H9 (cell line): ENCODE measurements at regions not wholly inside any gene's neighbourhood (a gene's known extent, or its start where the extent isn't known, plus 50 kb on each side); places are given as distances from the start of the nearest gene placed in this dataset.

Source experiments
- DNase-seq: peaks from one replicate; pipeline ENCODE4 v3.0.0-alpha.2; 2017
- H2AFZ ChIP-seq: one replicate; pipeline ENCODE4 v1.6.1; 2013; ENCODE audit warnings: mild to moderate bottlenecking, low read length, control low read depth, moderate library complexity
- H2AK5ac ChIP-seq: 2 replicates; pipeline ENCODE4 v1.6.1; 2013; ENCODE audit warnings: low read length, control low read depth, mixed read lengths; ENCODE audit not compliant: insufficient read length
- H2BK120ac ChIP-seq: one replicate; pipeline ENCODE4 v1.6.1; 2013; ENCODE audit warnings: low read depth, mild to moderate bottlenecking, low read length, control low read depth, inconsistent platforms; ENCODE audit not compliant: poor library complexity, severe bottlenecking
- H2BK12ac ChIP-seq: 2 replicates; pipeline ENCODE4 v1.6.1; 2013; ENCODE audit warnings: low read length, control low read depth, mixed read lengths, low read depth; ENCODE audit not compliant: insufficient read length
- H2BK15ac ChIP-seq: 2 replicates; pipeline ENCODE4 v1.6.1; 2013; ENCODE audit warnings: low read depth, low read length, control low read depth
- H2BK20ac ChIP-seq: one replicate; pipeline ENCODE4 v1.6.1; 2013; ENCODE audit warnings: low read depth, mild to moderate bottlenecking, low read length, control low read depth, inconsistent platforms; ENCODE audit not compliant: poor library complexity, severe bottlenecking
- H2BK5ac ChIP-seq: 2 replicates; pipeline ENCODE4 v1.6.1; 2013; ENCODE audit warnings: low read length, control low read depth, mixed read lengths; ENCODE audit not compliant: insufficient read length
- H3K14ac ChIP-seq: 2 replicates; pipeline ENCODE4 v1.6.1; 2013; ENCODE audit warnings: low read length, control low read depth; ENCODE audit not compliant: insufficient read depth
- H3K18ac ChIP-seq: 2 replicates; pipeline ENCODE4 v1.6.1; 2013; ENCODE audit warnings: low read depth, mild to moderate bottlenecking, mixed read lengths, low read length, control low read depth; ENCODE audit not compliant: insufficient read length
- H3K23ac ChIP-seq: 2 replicates; pipeline ENCODE4 v1.6.1; 2013; ENCODE audit warnings: low read length, control low read depth, mixed read lengths, low read depth; ENCODE audit not compliant: insufficient read length
- H3K23me2 ChIP-seq: 2 replicates; pipeline ENCODE4 v1.6.1; 2013; ENCODE audit warnings: low read depth, mild to moderate bottlenecking, mixed read lengths, low read length, control low read depth; ENCODE audit not compliant: insufficient read length, poor library complexity, severe bottlenecking
- H3K27ac ChIP-seq: 2 replicates; pipeline ENCODE4 v1.5.1; 2013; ENCODE audit warnings: low read length, control low read depth, mixed read lengths, low read depth; ENCODE audit not compliant: insufficient read length
- H3K27me3 ChIP-seq: 2 replicates; pipeline ENCODE4 v1.6.1; 2013; ENCODE audit warnings: low read length, control low read depth, inconsistent platforms; ENCODE audit not compliant: insufficient read depth
- H3K4ac ChIP-seq: 2 replicates; pipeline ENCODE4 v1.6.1; 2013; ENCODE audit warnings: low read depth, mild to moderate bottlenecking, control low read depth, inconsistent platforms, low read length, moderate library complexity
- H3K4me1 ChIP-seq: 2 replicates; pipeline ENCODE4 v1.6.1; 2013; ENCODE audit warnings: low read length, control low read depth, inconsistent platforms; ENCODE audit not compliant: insufficient read depth
- H3K4me2 ChIP-seq: 2 replicates; pipeline ENCODE4 v1.6.1; 2013; ENCODE audit warnings: low read length, control low read depth, mixed read lengths; ENCODE audit not compliant: insufficient read length, insufficient read depth
- H3K56ac ChIP-seq: 2 replicates; pipeline ENCODE4 v1.6.1; 2013; ENCODE audit warnings: low read depth, mild to moderate bottlenecking, mixed read lengths, low read length, control low read depth; ENCODE audit not compliant: insufficient read length
- H3K79me1 ChIP-seq: 2 replicates; pipeline ENCODE4 v1.6.1; 2013; ENCODE audit warnings: low read depth, mild to moderate bottlenecking, moderate library complexity, low read length, control low read depth, inconsistent platforms; ENCODE audit not compliant: insufficient read depth, poor library complexity, severe bottlenecking
- H3K79me2 ChIP-seq: 2 replicates; pipeline ENCODE4 v1.6.1; 2013; ENCODE audit warnings: low read length, control low read depth, inconsistent platforms; ENCODE audit not compliant: insufficient read depth
- H3K9ac ChIP-seq: 2 replicates; pipeline ENCODE4 v1.6.1; 2013; ENCODE audit warnings: low read length, control low read depth, mixed read lengths; ENCODE audit not compliant: insufficient read length; ENCODE audit errors: extremely low read depth
- H3K9me3 ChIP-seq: one replicate; pipeline ENCODE4 v1.6.1; 2013; ENCODE audit warnings: low read depth, low read length, inconsistent platforms; ENCODE audit not compliant: control insufficient read depth
- H3T11ph ChIP-seq: one replicate; pipeline ENCODE4 v1.6.1; 2013; ENCODE audit warnings: mild to moderate bottlenecking, low read length, control low read depth, inconsistent platforms
- H4K20me1 ChIP-seq: one replicate; pipeline ENCODE4 v1.6.1; 2013; ENCODE audit not compliant: control insufficient read depth, insufficient read length, insufficient read depth
- H4K5ac ChIP-seq: 2 replicates; pipeline ENCODE4 v1.6.1; 2013; ENCODE audit warnings: low read depth, mild to moderate bottlenecking, mixed read lengths, low read length, control low read depth; ENCODE audit not compliant: insufficient read length
- H4K8ac ChIP-seq: replicated peaks from 2 replicates; pipeline ENCODE4 v1.6.1; 2013; ENCODE audit warnings: low read length, control low read depth, mixed read lengths, low read depth; ENCODE audit not compliant: insufficient read length
- H4K91ac ChIP-seq: 2 replicates; pipeline ENCODE4 v1.6.1; 2013; ENCODE audit warnings: low read depth, mild to moderate bottlenecking, moderate library complexity, mixed read lengths, low read length, control low read depth; ENCODE audit not compliant: insufficient read length
- H3K27ac Mint-ChIP-seq, 3 experiments: 2 replicates in 2 of 3; 3 replicates in 1 of 3; pipeline ENCODE4 v1.8.0; 2020 to 2021; ENCODE audit warnings: mixed read lengths in 3 of 3, mild to moderate bottlenecking in 1 of 3, moderate library complexity in 1 of 3
- H3K27me3 Mint-ChIP-seq: 2 replicates; pipeline ENCODE4 v1.8.0; 2021; ENCODE audit warnings: low read depth, mild to moderate bottlenecking, moderate library complexity, mixed read lengths
- H3K36me3 Mint-ChIP-seq, 3 experiments: 2 replicates in 2 of 3; 3 replicates in 1 of 3; pipeline ENCODE4 v1.8.0; 2020 to 2021; ENCODE audit warnings: low read depth in 3 of 3, mixed read lengths in 3 of 3; ENCODE audit not compliant: insufficient read depth in 1 of 3
- H3K4me1 Mint-ChIP-seq, 2 experiments: 2 replicates each; pipeline ENCODE4 v1.8.0; 2020; ENCODE audit warnings: mixed read lengths in 2 of 2
- H3K4me3 Mint-ChIP-seq, 2 experiments: 2 replicates in 1 of 2; 3 replicates in 1 of 2; pipeline ENCODE4 v1.8.0; 2020 to 2021; ENCODE audit warnings: mild to moderate bottlenecking in 2 of 2, mixed read lengths in 2 of 2, moderate library complexity in 1 of 2
- H3K9me3 Mint-ChIP-seq, 2 experiments: 2 replicates in 1 of 2; 3 replicates in 1 of 2; pipeline ENCODE4 v1.8.0; 2020; ENCODE audit warnings: mild to moderate bottlenecking in 2 of 2, mixed read lengths in 2 of 2, moderate library complexity in 1 of 2
- CTCF ChIP-seq: fragments of 200-600 bp; sonication (generic); conservative IDR thresholded peaks from 3 replicates; pipeline ENCODE4 v1.8.0; 2021; ENCODE audit warnings: antibody characterized with exemption, mild to moderate bottlenecking
- WGBS: extraction: QIAGEN DNeasy Blood & Tissue Kit; methylation state at CpG from one replicate; pipeline ENCODE4 v1.1.7; 2013; ENCODE audit warnings: missing lambda C conversion rate, low lambda C conversion rate, mixed read lengths; ENCODE audit not compliant: insufficient read length; ENCODE audit errors: extremely low coverage; 5-methylcytosine and 5-hydroxymethylcytosine counted together

- no peaks in the 10 kb centered on the region for H3K4me1 Mint-ChIP-seq
- no peaks in the 10 kb centered on the region for H3K9me3 ChIP-seq
- no peak overlapping the region for H3K4ac ChIP-seq
- no peak overlapping the region for H3K27ac Mint-ChIP-seq
- H3K27me3 Mint-ChIP-seq, result peaks cover 98% of the 10 kb centered on the region
- DNase-seq, result no peak
- H3K27me3 ChIP-seq, result peaks cover 32% of the 10 kb centered on the region; the same call in 1 of the 2 replicates
- peaks cover 0 to 2% of the 10 kb centered on the region in 2 experiments; a peak in 3 of 5 replicates for H3K9me3 Mint-ChIP-seq
- H2BK5ac ChIP-seq, result no peak overlapping the region
- no CpG with 5 or more reads among the region's 1 CpG for WGBS
- H4K8ac ChIP-seq, result no peak overlapping the region
- no peak overlapping the region for H3K18ac ChIP-seq
- H2AFZ ChIP-seq, result no peak overlapping the region
- no peaks in the 10 kb centered on the region for H4K20me1 ChIP-seq
- H3K9ac ChIP-seq, result no peak overlapping the region
- H3K79me2 ChIP-seq, result no peaks in the 10 kb centered on the region
- no peak overlapping the region for H2BK12ac ChIP-seq
- H3K4me1 ChIP-seq, result no peaks in the 10 kb centered on the region
- no peaks in the 10 kb centered on the region for H3K79me1 ChIP-seq
- TF ChIP-seq CTCF, result peak; percentile 35; the same call in 2 of the 3 replicates
- H3K56ac ChIP-seq, result no peak overlapping the region
- H4K5ac ChIP-seq, result no peak overlapping the region
- H3K14ac ChIP-seq, result no peak overlapping the region
- no peak overlapping the region for H2BK15ac ChIP-seq
- H4K91ac ChIP-seq, result no peak overlapping the region
- no peak overlapping the region for H2AK5ac ChIP-seq
- no peaks in the 10 kb centered on the region for H3K23me2 ChIP-seq
- no peaks in the 10 kb centered on the region for H3K36me3 Mint-ChIP-seq
- H3K23ac ChIP-seq, result no peak overlapping the region
- no peak overlapping the region for H3K27ac ChIP-seq
- no peak overlapping the region for H2BK20ac ChIP-seq
- H3K4me3 Mint-ChIP-seq, result no peak overlapping the region
- H3K4me2 ChIP-seq, result no peak overlapping the region
- no peak overlapping the region for H3T11ph ChIP-seq
- H2BK120ac ChIP-seq, result no peak overlapping the region
These were observed 72.6 kb downstream of the NR2F2 start for GRCh38 chr15:96403071-96403470.
